NCI-H69 (cell line): ENCODE measurements at regions not wholly inside any gene's neighbourhood (a gene's known extent, or its start where the extent isn't known, plus 50 kb on each side); places are given as distances from the start of the nearest gene placed in this dataset.

Experiments used
- DNase-seq: peaks from one replicate; lab custom pipeline; 2025; lab: John Stamatoyannopoulos, UW

DNA sequence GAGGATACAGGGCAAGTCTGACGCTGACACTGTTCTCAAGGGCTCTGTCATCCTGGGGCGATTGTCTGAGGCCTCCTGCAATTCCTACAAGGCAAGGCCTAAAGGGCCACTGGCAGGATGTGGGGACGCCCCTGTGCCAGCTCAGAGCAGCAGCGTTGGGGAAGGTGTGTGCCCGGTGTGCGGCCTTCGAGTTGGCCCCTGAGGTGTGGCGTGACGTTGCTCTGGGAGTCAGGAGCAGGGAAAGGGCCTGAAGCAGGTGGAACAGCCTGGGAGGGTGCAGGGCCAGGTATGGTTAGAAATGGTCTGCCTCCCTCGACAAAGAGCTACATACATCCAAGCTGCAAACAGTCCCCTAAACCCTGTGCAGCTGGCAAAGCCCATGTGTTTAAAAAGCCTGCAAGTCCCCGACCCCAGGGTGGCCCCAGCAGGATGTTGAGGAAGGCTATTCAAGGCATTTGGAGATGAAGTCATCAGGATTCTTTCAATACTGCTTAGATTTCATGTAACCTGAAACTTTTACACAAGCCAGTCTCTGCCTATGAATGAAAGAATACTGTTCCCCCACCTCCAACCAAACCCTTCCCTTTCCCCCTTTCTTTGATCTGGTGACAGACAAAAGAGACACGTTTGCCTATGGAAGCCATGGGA lies 142.5 kb upstream of the TNS3 start:
- peak; percentile 92 for DNase-seq

DNA sequence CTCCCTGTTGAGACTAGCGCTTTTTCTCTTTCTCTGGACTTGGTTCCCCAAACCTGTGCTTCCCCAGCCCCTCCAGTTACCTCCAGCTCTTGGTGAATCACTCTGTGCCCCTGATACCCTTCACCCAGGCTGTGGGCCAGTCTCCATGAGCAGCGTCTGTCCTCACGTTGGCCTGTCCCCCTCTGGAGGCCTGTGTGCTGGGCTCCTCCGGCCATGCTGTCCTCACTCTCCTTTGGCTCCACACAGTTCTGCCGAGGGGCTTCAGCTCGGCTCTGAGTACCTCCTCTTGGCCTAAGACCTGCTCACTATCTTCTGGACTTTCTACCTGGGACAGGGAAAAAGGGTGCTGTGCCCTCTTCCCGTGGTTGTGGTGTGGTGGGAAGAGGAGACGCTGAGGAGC lies 140.2 kb upstream of the TNS3 start:
- no peak for DNase-seq

DNA sequence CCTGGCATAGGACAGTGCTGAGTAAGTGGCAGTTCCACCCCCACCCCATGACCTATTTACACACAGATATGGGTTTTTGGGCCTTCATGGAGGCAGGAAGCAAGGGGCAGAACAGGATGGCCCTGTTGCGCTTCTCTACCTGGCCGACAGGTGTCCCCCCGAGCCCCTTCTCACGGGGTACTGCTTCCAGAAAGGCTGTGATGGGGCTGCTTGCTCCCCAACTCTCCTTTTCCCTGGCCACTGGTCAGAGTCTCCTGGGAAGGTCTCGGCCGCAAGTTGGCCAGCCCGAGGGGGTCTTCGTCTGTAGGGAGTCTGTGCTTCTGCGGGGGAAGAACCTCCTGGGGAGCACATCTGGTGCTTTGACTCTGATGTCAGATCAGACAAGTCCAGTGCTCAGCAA lies 139.8 kb upstream of the TNS3 start:
- no peak for DNase-seq

DNA sequence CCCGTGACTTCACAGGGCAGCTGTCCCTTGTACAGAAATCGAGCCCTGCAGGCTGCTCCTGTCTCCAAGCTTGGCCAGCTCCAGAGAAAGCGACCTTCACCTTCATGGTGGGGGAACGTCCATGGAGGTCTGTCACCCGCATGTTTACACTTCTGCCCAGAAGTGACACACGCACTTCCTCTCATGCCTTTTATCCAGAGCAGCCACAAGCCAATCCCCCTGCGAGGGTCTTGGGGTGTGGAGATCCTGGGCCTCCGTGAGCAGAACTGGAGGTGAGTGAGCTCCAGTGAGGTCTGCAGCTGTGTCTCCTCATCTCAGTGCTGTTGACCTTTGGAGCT lies 139.0 kb upstream of the TNS3 start:
- DNase-seq = no peak

DNA sequence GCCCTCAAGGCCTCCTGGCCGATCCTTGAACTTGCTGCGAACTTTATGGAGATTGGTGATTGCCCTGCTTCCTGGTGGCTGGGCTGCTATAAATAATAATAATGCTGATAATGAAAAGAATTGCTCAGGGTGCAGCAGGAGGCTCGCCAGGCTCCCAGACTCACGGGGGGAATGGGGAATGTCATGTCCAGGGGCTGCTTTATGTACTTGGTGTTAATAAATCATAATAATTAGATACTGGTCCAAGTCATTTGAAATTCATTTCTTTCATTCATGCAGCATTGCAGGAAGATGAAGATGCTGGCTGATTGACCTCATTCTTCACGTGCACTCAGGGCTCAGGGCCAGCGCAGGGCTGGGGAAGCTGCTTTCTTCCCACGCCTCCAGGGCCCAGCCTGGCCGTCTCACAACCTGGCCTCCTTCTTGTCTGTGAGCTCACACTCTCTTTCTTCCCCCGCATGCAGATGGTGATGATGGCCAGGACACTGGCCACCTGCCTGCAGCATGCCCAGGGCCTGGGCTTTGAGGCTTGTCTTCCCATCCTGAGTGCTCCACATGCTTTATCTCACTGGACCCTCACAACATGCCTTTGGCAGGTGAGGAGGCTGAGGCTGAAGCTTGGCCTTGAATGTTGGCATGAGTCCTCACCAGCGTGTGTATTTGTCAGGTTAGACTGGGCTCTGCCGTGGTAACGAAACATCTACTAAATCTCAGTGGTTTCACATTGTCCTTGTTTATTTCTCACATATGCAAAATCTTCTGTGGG lies 138.4 kb upstream of the TNS3 start:
- DNase-seq = peak; percentile 27

DNA sequence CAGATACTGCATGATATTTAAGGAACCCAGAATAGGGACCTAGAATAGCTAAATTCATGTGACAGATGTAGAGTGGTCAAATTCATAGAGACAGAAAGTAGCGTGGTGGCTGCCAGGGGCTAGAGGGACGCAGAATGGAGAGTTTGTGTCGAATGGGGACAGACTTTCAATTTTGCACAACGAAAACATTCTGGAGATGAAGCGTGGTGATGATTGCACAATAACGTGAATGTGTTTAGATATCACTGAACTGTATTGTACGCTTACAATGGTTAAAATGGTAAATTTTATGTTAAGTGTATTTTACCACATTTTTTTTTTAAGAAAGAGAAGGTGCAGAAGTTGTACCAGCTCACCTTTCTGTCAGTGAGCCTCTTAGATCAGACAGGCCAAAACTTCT lies 137.8 kb upstream of the TNS3 start:
- DNase-seq = no peak

DNA sequence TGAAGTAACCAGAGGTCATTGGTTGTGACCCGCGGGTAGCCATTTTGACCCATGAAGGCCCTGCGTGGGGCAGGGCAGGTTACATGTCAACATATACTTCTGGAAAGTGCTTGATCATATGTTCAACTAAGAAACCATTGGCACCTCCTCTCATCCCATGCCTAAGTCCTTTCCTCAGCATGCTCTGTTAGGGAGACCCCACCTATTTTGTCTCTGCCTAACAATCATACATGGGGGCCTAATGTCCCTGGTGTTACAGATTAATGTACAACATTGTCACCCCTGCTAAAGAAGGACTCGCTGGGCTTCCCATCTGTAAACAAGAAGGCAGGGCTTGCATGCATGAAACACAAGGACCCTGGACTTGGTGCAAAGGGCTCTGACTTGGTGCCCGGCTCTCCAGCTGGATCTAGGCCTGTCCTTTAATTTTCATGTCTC lies 133.7 kb upstream of the TNS3 start:
- no peak for DNase-seq

DNA sequence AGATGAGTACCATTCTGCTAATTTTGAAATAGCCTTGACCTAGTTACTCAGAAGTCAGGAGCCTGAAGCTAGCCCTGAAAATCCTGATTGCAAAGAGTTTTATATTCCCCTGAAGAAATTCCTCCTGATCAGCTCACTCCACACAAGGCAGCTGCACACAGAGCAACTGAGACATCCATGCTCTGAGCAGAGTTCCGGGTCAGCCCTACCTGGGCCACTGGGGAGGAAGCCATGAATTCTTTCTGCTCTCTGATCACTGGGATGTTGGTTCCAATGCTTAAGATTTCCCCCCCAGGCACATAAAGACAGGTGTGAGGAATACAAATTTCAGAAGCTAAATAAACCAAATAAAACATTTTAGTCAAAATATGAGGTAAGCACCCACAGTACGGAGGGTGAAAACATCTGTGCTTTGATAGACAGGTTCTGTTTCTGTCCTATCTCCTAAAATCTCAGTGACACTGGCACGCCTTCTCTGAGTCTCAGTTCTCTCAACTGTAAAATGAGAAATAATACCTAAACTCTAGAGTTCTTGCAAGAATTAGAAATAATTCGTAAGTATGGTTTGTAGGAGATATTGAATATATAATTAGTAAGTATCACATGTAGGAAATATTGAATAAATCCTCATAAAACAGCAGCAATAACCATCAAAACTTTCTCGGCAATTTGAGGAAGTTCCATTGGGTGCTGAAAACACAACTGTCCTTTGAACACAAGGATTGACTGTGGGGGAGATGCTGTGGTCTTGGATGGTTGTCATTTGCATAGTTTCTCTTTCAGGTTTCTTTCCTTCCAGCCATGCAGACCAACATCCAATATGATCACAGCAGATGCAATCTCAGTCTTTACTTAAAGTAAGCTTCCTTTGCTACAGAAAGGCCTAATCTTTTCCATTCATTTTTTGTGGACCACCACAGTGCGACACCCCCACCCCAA lies 133.0 kb upstream of the TNS3 start:
- DNase-seq = no peak

DNA sequence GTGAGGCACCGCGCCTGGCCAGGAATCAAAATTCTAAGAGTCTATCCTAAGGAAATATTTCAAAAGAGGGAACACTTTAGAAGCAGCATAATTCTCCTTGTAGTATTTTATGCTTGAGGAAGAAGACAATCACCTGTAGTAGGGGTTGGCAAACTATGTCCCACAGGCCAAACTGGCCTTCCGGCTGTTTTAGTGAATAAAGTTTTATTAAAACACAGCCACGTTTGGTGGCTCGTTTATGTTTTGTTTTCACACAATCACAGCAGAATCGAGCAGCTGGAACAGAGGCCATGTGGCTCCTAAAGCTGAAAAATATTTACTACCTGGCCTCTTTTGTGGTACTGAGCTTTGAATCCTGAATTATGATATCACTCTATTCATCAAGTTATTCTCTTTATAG lies 131.7 kb upstream of the TNS3 start:
- no peak for DNase-seq

DNA sequence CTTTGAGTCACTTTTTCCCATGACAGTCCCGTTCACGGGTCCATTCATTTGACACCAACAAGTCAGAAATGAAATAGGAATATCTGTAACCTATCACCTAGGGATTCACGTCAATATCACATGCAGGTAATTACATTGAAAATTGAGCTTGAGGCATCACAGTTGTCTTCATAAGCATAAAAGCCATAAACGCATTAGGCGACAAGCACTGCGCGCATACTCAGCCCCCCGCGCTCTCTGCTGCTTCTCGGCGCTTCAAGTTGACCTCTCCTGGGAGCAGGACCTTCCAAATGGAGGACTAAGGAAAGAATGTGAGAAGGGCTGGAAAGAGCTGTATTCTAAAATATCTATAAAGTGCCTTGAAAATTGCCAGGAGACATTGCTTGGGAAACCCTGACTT lies 130.5 kb upstream of the TNS3 start:
- DNase-seq = no peak

DNA sequence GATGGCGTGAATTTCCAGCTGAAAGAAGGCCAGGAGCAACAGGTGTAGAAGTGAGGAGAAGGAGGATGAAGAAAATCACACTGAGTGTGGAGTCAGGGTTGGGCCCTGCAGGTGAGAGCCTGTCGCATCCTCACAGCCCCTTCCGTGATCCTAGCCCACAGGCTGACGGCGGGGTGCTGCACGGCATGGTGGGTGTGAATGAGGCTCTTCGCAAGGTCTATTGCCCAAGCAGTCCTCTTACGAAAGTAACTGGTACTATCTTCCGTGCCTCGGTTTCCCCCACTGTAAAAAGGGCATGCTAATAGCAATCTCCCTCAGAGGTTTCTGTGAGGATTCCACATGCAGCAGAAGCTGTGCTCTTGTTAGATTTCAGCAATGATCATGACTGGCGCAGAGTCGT lies 129.9 kb upstream of the TNS3 start:
- DNase-seq = no peak

DNA sequence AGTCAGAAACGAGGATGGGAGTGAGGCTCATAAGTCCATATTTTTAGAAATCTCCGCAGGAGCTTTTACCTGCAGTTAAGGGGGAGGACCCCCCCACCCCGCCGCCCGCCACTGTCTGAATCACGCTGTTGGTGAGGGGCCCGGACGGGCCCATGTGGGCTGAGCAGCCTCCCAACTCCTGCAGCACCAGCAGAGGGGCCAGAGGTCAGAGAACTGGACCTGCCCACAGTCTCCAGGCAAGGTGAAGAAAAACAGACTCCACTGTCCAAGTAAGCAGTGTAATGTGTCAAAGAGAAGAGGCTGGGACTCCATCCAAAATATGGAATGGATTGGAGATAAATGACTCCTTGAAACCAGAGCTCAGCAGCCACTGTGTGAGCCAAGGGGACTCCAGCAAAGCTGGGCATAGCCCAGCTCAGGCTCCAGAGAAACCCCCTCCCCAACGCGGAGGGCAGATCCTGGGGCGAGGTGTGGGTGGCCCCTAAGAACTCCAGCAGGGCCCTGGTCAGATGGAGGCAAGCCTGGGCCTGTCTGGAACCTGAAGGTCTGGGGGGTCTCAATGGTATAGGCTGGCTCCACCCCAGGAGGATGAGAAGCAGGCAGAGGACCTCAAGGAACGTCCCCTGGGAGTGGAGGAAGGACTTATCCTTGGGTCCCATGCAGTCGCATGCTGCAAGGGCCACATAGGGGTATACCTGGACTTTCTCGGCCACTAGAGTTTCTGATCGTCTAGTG lies 128.5 kb upstream of the TNS3 start:
- DNase-seq = no peak

DNA sequence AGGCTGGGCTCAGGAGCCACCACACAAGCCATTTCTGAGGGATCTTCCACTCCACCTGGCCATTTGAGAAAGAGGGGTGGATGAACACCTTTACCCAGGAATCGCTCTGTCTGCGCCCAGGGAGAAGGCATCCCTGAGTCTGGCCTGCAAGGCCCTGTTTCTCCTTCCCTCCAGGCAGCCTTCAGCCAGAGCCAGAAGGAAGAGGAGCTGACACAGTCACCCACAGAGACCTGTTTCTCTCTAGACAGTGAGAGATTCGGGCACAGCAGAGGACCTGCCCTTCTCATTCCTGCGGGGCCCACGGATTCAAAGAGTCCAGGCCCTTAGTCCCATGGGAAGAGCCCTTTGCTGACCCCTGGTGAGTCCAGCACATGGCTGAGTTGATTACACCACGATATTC lies 127.5 kb upstream of the TNS3 start:
- no peak for DNase-seq

DNA sequence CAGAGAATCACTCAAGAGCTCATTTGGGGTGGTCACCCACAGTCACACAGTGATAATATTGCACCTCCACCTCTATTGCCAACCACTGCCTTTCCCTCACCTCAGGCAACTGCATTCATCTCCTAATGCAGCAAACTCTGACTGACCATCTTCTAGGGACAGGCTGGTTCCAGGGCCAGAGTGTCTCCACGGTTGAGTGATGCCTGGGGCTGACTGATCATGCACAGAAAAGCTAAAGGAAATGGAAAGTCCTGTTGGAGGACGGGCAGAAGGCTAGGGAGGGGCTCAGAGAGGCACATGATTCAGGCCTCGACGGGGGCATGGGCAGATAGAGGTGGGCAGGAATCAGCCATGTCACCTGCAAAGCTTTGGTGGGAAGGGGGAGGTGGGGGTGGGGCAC lies 127.1 kb upstream of the TNS3 start:
- DNase-seq = no peak

DNA sequence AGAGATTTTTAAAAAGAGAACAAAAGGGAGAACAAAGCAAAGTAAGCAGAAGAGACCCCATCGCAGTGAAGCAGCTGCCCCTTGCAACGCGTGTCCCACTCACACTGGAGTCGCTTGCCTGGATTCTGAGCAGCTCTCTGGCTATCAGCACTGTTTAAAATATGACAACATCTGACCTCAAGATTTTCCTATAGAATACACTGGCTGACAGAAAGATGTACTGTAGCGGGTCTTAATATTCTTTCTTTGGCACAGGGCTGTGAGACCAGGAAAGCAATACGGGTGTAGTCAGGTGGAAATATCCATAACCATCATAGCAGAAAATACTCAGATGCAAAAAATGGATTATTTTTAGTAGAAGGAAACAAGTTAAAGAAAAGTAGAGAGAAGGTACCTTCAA lies 125.7 kb upstream of the TNS3 start:
- DNase-seq = no peak

DNA sequence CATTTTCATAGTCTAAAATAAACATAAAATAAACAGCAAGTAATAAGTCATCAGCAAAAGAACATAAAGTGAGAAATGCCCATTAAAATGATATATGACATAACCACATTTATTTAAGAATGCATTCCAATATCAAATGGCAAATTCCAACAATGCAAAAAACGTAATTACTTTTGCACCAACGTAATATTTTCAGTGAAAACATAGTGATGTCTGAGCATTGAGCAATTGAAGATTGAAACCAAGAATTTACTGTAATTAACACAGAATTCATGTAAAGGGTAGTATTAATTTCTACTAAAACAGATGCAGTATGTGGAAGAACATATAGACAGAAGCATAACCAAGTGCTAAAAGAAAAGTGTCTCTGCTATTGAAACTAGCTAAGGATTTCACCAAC lies 123.0 kb upstream of the TNS3 start:
- no peak for DNase-seq

DNA sequence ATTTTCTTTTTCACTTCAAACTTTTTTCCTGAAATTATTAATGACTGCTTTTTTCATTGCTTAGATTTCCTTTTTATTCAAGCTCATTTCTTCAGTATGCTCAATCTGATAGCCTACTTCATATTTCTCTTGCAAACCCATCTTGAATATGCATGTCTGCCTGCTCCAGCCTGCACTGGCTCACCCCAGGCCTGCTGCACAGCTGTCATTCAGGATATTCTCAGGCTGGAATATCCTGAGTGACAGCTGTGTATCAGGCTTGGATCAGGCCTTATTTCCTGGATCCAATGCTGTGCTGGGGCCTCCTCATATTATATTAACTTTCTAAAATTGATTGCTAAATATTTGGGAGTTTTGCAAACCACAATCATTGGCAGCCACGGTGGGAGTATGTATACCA lies 120.2 kb upstream of the TNS3 start:
- no peak for DNase-seq

DNA sequence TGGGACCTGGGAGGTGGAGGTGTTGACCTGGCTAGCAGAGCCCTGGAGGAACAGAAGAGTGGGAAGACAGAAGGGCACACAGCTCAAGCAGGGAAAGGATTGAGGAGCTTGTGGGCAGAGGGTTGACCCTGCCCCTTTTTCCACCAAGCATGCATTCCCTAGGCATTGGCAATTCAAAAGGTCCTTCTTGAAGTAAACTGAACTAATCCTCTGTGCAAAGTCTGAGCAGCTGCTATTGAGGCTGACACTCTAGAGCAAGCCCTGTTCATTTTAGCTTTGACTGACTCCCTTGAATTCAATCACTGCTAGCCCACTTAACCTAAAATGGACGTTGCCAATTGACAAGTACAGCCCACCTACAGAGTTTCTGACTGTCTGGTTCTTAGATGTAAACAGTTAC lies 116.5 kb upstream of the TNS3 start:
- DNase-seq = no peak

DNA sequence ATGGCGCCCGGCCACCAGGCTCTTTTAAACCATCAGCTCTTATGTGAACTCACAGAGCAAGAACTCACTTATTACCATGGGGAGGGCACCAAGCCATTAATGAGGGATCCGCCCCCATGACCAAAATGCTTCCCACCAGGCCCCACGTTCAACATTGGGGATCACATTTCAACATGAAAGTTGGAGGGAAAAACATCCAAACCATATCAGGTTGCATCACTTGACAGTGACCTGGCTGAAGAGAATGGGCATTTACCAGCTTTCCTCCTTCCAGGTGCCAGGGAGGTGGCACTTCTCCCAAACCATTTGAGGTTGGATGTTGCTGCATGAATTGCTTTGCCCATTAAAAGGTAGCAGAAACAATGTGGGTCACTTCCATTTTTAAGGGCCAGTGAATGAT lies 115.6 kb upstream of the TNS3 start:
- DNase-seq = peak; percentile 18

DNA sequence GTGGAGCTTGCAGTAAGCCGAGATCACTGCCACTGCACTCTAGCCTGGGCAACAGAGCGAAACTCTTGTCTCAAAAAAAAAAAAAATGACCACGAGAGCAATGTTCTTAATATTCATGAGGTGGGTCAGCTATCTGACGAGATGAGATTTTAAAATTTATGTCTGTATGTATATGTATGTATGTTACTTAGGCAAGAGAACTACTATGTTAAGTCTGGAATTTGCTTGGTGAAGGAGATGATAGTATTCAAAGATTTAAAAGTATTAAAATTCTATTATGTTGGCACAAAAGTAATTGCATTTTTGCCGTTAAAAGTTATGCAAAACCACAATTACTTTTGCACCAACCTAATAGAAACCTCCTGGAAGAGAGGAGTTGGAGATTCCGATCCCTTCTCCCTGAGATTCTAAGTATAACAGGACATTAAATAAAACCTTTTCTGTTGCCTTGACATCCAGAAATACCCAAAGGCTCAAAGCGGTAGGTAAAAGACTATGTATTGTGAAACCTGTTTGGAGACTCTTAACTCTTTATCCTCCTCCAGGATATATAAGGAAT lies 114.3 kb upstream of the TNS3 start:
- no peak for DNase-seq

DNA sequence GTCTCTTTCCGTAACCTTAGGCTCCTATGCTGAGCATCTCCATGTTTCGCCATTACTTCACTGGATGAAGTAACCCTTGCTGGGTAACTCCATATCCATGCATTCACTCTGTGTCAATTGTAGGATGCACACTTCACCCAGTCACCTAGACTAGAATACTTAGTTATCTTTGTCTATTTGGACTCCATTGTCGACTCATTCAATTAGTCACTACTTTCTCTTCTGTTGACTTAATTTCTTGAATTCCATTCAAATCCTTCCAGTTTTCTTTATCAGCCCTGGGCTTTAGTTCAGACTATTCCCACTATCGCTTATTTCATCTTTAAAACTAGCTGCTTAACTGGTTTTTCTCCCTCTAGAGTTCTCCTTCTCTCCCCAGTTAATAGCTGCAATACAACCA lies 111.3 kb upstream of the TNS3 start:
- no peak for DNase-seq

DNA sequence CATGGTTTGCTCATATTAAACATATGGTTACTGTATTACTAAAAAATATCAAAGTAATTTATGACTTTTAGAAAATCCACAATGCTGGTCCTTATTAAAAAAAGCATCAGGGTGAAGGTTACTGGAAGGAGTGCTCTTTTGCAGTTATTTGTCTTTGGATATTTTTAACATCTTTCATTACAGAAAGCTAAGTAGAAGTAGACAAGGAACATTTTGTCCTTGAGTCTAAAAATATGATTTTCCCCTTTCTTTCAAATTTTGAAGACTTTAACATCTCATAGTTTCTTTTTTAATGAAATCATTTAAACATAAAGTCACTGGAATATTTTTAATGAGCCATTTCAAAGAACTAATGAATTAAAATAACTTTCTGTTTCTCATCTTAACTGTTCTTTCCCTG lies 110.1 kb upstream of the TNS3 start:
- no peak for DNase-seq
